ENCODE measurements at regions not wholly inside any gene's neighbourhood (a gene's known extent, or its start where the extent isn't known, plus 50 kb on each side); places are given as distances from the start of the nearest gene placed in this dataset.

- TF ChIP-seq CTCF (IDR thresholded peaks at IDR 0.05), result no peak
- TF ChIP-seq EZH2 (IDR thresholded peaks at IDR 0.05), result no peak
Observed at GRCh38 chr5:44875661-44876605, 67.2 kb downstream of the MRPS30 start.

Measured in neural progenitor cell (in vitro differentiated cells).